ENCODE measurements at regions not wholly inside any gene's neighbourhood (a gene's known extent, or its start where the extent isn't known, plus 50 kb on each side); places are given as distances from the start of the nearest gene placed in this dataset.

- H3K9me3 ChIP-seq (ENCODE audit: control insufficient read depth, insufficient read depth, low read depth, low read length) = no peaks in the 10 kb centered on the region
- no TSS peak for BruUV-seq (replicated peaks)
- intact Hi-C loops (cut with micrococcal nuclease; ENCODE audit: unreplicated experiment) = no loop called here
- TF ChIP-seq, protein P1, sequence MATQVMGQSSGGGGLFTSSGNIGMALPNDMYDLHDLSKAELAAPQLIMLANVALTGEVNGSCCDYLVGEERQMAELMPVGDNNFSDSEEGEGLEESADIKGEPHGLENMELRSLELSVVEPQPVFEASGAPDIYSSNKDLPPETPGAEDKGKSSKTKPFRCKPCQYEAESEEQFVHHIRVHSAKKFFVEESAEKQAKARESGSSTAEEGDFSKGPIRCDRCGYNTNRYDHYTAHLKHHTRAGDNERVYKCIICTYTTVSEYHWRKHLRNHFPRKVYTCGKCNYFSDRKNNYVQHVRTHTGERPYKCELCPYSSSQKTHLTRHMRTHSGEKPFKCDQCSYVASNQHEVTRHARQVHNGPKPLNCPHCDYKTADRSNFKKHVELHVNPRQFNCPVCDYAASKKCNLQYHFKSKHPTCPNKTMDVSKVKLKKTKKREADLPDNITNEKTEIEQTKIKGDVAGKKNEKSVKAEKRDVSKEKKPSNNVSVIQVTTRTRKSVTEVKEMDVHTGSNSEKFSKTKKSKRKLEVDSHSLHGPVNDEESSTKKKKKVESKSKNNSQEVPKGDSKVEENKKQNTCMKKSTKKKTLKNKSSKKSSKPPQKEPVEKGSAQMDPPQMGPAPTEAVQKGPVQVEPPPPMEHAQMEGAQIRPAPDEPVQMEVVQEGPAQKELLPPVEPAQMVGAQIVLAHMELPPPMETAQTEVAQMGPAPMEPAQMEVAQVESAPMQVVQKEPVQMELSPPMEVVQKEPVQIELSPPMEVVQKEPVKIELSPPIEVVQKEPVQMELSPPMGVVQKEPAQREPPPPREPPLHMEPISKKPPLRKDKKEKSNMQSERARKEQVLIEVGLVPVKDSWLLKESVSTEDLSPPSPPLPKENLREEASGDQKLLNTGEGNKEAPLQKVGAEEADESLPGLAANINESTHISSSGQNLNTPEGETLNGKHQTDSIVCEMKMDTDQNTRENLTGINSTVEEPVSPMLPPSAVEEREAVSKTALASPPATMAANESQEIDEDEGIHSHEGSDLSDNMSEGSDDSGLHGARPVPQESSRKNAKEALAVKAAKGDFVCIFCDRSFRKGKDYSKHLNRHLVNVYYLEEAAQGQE (IDR thresholded peaks at IDR 0.05; ENCODE audit: insufficient read depth in 1 of 2, low read depth in 2 of 2, low read length in 1 of 2) = no peak
- TF ChIP-seq TCF7L2 (IDR thresholded peaks at IDR 0.05; ENCODE audit: low read depth, low read length) (no peak), SIN3A (IDR thresholded peaks at IDR 0.05; ENCODE audit: borderline replicate concordance, insufficient read depth, low read depth, low read length) (no peak), POLR2AphosphoS5 (IDR thresholded peaks at IDR 0.05; ENCODE audit: low read depth, low read length) (no peak)
- TF ChIP-seq, protein P2, sequence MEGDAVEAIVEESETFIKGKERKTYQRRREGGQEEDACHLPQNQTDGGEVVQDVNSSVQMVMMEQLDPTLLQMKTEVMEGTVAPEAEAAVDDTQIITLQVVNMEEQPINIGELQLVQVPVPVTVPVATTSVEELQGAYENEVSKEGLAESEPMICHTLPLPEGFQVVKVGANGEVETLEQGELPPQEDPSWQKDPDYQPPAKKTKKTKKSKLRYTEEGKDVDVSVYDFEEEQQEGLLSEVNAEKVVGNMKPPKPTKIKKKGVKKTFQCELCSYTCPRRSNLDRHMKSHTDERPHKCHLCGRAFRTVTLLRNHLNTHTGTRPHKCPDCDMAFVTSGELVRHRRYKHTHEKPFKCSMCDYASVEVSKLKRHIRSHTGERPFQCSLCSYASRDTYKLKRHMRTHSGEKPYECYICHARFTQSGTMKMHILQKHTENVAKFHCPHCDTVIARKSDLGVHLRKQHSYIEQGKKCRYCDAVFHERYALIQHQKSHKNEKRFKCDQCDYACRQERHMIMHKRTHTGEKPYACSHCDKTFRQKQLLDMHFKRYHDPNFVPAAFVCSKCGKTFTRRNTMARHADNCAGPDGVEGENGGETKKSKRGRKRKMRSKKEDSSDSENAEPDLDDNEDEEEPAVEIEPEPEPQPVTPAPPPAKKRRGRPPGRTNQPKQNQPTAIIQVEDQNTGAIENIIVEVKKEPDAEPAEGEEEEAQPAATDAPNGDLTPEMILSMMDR (IDR thresholded peaks at IDR 0.05) = no peak
- H3K27ac ChIP-seq (ENCODE audit: low read length) = no peak overlapping the region
- H3K4me1 ChIP-seq (ENCODE audit: control insufficient read depth, insufficient read depth, low read length) = no peaks in the 10 kb centered on the region
- no peak overlapping the region for H3K4me3 ChIP-seq (ENCODE audit: low read depth in 2 of 2, low read length in 2 of 2)
- DNase-seq (ENCODE audit: low read depth, low spot score) = no peak
- no peaks in the 10 kb centered on the region for H3K27me3 ChIP-seq (ENCODE audit: control insufficient read depth, insufficient read depth, low read length)
- POLR2A ChIA-PET = no interaction called here
- CTCF ChIA-PET = no interaction called here
- ATAC-seq = no peak
- no peaks in the 10 kb centered on the region for H3K36me3 ChIP-seq (ENCODE audit: control insufficient read depth, insufficient read depth, low read length)
- in situ Hi-C loops (cut with HindIII; ENCODE audit: low pct_unique_long_range_greater_than_20kb, low sequenced_read_pairs) = no loop called here
Observed at GRCh38 chr16:74078511-74079231, 217.9 kb upstream of the PSMD7 start.

- no peaks in the 10 kb centered on the region for H3K27me3 ChIP-seq (ENCODE audit: control insufficient read depth, insufficient read depth, low read length)
- no TSS peak for BruUV-seq (replicated peaks)
- H3K27ac ChIP-seq (ENCODE audit: low read length) = no peak overlapping the region
- H3K9me3 ChIP-seq (ENCODE audit: control insufficient read depth, insufficient read depth, low read depth, low read length) = no peaks in the 10 kb centered on the region
- H3K4me1 ChIP-seq (ENCODE audit: control insufficient read depth, insufficient read depth, low read length) = no peaks in the 10 kb centered on the region
- no peak for ATAC-seq
- no peaks in the 10 kb centered on the region for H3K36me3 ChIP-seq (ENCODE audit: control insufficient read depth, insufficient read depth, low read length)
- H3K4me3 ChIP-seq (ENCODE audit: low read depth in 2 of 2, low read length in 2 of 2) = no peak overlapping the region
- no peak for DNase-seq (ENCODE audit: low read depth, low spot score)
- intact Hi-C loops (cut with micrococcal nuclease; ENCODE audit: unreplicated experiment) = no loop called here
- in situ Hi-C loops (cut with HindIII; ENCODE audit: low pct_unique_long_range_greater_than_20kb, low sequenced_read_pairs) = no loop called here
- CTCF ChIA-PET = no interaction called here
- POLR2A ChIA-PET = no interaction called here
- TF ChIP-seq, protein P2 (IDR thresholded peaks at IDR 0.05) = no peak
- TF ChIP-seq TCF7L2 (IDR thresholded peaks at IDR 0.05; ENCODE audit: low read depth, low read length) (no peak), SIN3A (IDR thresholded peaks at IDR 0.05; ENCODE audit: borderline replicate concordance, insufficient read depth, low read depth, low read length) (no peak), POLR2AphosphoS5 (IDR thresholded peaks at IDR 0.05; ENCODE audit: low read depth, low read length) (no peak)
- TF ChIP-seq, protein P1 (IDR thresholded peaks at IDR 0.05; ENCODE audit: insufficient read depth in 1 of 2, low read depth in 2 of 2, low read length in 1 of 2) = no peak
Observed at GRCh38 chr16:74076568-74076967, 220.0 kb upstream of the PSMD7 start.

All from Panc1 (cell line).